GM18519 (cell line): ENCODE measurements at regions not wholly inside any gene's neighbourhood (a gene's known extent, or its start where the extent isn't known, plus 50 kb on each side); places are given as distances from the start of the nearest gene placed in this dataset.

Experiments
- ATAC-seq: cut with Tn5 transposase; IDR thresholded peaks from one replicate; pipeline ENCODE4 v1.9.1; 2021; ENCODE audit warnings: mild to moderate bottlenecking, moderate library complexity; ENCODE audit not compliant: unreplicated experiment, low FRiP score

- ATAC-seq: no peak
Observed at GRCh38 chr10:52865213-52865612, 92.6 kb upstream of the MBL2 start.

DNA sequence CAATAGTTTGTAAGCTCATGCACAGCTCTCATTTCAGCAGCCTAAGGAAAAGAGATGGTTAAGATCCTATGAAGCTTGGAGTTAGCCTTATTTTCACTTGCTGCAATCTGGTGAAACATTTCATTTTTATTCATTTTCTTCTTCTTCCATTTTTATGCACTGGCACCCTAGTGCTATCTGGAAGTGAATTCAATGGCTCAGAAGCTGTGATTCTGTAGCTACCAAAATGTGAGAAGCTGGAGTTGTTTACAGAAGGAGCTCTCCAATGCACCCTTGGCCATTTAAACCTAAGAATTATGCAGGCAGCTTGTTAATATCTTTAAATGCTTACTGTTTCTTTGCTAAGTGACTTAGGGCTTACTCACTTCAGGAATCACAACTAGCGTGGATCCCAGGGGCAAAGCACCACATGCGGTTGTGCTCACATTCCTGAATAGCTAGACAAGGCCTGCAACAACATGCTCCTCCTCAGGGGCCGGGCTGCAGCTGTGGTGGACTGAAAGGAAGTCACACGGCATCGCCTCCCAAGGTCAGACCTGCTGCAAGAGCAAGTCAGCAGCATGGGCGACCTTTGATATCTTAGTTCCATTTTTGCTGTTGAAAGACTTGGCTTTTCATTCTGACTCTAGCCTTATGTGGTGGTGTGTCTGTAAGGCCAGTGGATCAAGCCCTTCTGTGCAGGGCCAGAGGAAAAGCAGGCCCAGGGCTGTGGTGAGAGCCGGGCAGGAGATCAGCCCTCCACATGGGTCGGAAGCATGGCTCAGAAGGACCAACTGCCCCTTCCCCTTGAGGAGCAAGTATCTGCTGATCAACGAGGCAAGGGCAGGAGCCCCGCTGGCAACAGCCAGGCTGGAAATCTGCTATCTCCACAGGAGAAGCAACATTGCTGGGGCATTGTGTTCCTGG, 91.9 kb upstream of the MBL2 start:
- no peak for ATAC-seq

DNA sequence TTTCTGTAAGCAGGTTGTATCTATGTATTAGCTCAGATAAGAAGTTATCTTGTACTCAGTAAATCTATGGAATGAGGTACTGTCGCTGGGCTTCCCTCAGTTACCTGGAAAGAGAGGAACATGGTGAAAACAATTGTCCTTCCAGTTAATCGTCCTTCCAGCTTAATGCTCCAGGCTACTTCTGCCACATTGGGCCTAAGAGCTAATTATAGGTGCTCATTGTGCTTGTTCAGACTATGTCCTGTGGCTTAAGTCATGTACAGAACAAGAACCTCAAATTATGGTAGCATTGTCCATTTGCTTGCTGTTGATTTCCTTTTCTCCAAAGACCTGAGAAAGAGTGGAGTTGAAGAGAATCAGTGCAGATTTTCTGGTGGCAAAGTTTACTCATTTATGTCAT, 86.1 kb upstream of the MBL2 start:
- no peak for ATAC-seq

DNA sequence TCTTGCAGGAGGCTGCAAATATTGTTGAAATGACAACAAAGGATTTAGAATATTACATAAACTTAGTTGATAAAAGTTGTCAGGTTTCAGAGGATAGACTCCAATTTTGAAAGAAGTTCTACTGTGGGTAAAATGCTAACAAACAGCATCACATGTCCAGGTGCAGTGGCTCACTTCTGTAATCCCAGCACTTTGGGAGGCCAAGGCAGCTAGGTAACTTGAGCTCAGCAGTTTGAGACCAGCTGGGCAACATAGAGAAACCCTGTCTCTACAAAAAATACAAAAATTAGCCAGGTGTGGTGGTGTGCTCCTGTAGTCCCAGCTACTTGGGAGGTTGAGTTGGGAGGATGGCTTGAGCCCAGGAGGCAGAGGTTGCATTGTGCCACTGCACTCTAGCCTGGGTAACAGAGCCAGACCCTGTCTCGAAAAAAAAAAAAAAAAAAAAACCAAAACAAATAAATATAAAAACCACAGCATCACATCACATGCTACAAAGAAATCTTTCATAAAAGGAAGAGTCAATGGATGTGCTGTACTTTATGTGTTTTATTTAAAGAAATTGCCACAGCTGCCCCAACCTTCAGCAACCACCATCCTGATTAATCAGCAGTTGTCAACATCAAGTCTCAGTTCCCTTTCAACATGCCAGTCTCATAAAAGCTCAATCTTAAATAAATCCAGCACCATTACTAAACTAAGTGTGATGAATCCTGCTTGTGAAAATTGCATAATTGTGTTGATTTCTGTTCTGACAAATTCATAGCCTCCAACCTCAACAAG, 83.2 kb upstream of the MBL2 start:
- no peak for ATAC-seq

DNA sequence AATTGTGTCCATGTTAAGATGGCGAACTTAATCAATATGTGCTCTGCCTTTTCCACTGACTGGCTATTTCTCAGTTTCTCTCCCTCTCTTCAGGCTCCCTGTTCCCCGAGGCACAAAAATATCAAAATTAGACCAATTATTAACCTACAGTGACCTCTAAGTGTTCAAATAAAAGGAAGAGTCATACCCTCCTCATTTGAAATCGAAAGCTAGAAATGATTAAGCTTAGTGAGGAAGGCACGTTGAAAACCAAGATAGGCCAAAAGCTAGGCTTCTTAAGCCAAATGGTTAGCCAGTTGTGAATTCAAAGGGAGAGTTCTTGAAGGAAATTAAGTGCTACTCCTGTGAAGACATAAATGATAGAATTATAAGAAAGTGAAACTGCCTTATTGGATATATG, 81.1 kb upstream of the MBL2 start:
- ATAC-seq: no peak

- ATAC-seq: no peak
Observed at GRCh38 chr10:52836816-52837215, 64.2 kb upstream of the MBL2 start.
